ENCODE measurements at regions not wholly inside any gene's neighbourhood (a gene's known extent, or its start where the extent isn't known, plus 50 kb on each side); places are given as distances from the start of the nearest gene placed in this dataset.

DNA sequence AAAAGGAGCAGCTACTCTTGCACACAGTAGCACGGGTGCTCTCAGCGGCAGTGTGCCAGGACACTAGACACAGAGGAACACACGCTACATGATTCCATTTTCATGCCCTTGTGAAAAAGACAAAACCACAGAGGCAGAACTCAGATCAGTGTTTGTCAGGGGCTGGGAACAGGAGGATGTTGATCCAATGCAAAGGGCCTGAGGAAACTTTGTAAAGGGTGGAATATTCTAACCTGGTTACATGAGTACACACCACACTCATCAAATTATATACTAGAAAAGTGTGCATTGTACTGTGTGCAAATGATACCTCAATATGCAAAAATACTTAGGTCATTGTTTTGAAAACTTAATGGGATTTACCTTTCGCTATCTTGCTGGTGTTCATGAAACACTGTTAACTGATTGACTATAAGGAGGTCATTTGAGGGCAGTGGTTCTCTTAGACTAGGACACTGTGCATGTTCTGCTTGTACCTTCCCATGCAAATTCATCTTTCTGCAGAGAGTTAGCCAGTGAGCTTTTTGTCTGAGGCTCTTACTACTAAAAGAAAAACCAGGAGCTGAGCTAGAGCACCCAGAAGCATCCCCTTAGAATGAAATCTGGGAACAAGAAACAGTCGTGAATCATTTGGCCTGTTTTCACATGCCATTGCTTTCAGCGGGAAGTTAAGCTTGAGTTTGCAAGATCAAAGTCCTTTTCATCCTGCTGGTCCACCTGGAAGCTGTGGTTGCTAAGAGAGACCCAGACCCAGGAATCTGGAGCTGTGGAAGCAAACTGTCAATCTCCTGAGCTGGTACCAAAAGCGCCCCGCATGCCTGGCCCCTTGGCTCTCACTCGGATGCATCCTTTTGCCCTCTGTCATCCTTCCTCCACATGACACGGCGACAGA, 204.8 kb downstream of the TTLL2 start:
- H3K27ac ChIP-seq: no peak overlapping the region
- no peak for DNase-seq
- no peaks in the 10 kb centered on the region for H3K36me3 ChIP-seq
- WGBS, 2 donors: 74 to 78% methylated on average over 8 to 9 of the region's 11 CpGs
- no peaks in the 10 kb centered on the region for H3K9me3 ChIP-seq
- TF ChIP-seq, protein P1, sequence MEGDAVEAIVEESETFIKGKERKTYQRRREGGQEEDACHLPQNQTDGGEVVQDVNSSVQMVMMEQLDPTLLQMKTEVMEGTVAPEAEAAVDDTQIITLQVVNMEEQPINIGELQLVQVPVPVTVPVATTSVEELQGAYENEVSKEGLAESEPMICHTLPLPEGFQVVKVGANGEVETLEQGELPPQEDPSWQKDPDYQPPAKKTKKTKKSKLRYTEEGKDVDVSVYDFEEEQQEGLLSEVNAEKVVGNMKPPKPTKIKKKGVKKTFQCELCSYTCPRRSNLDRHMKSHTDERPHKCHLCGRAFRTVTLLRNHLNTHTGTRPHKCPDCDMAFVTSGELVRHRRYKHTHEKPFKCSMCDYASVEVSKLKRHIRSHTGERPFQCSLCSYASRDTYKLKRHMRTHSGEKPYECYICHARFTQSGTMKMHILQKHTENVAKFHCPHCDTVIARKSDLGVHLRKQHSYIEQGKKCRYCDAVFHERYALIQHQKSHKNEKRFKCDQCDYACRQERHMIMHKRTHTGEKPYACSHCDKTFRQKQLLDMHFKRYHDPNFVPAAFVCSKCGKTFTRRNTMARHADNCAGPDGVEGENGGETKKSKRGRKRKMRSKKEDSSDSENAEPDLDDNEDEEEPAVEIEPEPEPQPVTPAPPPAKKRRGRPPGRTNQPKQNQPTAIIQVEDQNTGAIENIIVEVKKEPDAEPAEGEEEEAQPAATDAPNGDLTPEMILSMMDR (IDR thresholded peaks at IDR 0.05): no peak
- TF ChIP-seq POLR2A (IDR thresholded peaks at IDR 0.05): no peak
- intact Hi-C loops (cut with DNase I): no loop called here
- H3K4me1 ChIP-seq: no peaks in the 10 kb centered on the region
- H3K4me3 ChIP-seq: no peak overlapping the region
- H3K27me3 ChIP-seq: peaks cover 0 to 19% (median 0%) of the 10 kb centered on the region in 4 donors

GRCh38 chr6:167530951-167531350, 206.1 kb downstream of the TTLL2 start:
- DNase-seq: no peak
- TF ChIP-seq, protein P1 (IDR thresholded peaks at IDR 0.05): no peak
- TF ChIP-seq POLR2A (IDR thresholded peaks at IDR 0.05): no peak

GRCh38 chr6:167532410-167533288, 207.8 kb downstream of the TTLL2 start:
- Histone ChIP-seq H3K27me3 (peaks cover 0 to 19% (median 0%) of the 10 kb centered on the region in 4 donors), H3K4me3 (no peak overlapping the region), H3K27ac (no peak overlapping the region), H3K9me3 (no peaks in the 10 kb centered on the region), H3K4me1 (no peaks in the 10 kb centered on the region), H3K36me3 (no peaks in the 10 kb centered on the region)
- intact Hi-C loops (cut with DNase I): no loop called here
- TF ChIP-seq, protein P1 (IDR thresholded peaks at IDR 0.05): no peak
- no peak for TF ChIP-seq POLR2A (IDR thresholded peaks at IDR 0.05)
- DNase-seq: no peak
- WGBS, 2 donors: 79 to 81% methylated on average over 15 to 17 of the region's 17 CpGs

More at GRCh38 chr6:167530951-167531350, 206.1 kb downstream of the TTLL2 start:
- Histone ChIP-seq H3K27me3 (peaks cover 0 to 19% (median 0%) of the 10 kb centered on the region in 4 donors), H3K27ac (no peak overlapping the region), H3K4me3 (no peak overlapping the region), H3K9me3 (no peaks in the 10 kb centered on the region), H3K4me1 (no peaks in the 10 kb centered on the region), H3K36me3 (no peaks in the 10 kb centered on the region)
- 79 to 80% methylated on average over 5 to 9 of the region's 16 CpGs for WGBS, 2 donors
- intact Hi-C loops (cut with DNase I): no loop called here

- no peak overlapping the region for H3K27ac ChIP-seq
- no peak for TF ChIP-seq POLR2A (IDR thresholded peaks at IDR 0.05)
- TF ChIP-seq, protein P1 (IDR thresholded peaks at IDR 0.05): no peak
- intact Hi-C loops (cut with DNase I): no loop called here
- no peaks in the 10 kb centered on the region for H3K36me3 ChIP-seq
- DNase-seq: no peak
- no peaks in the 10 kb centered on the region for H3K9me3 ChIP-seq
- peaks cover 0 to 13% (median 0%) of the 10 kb centered on the region in 4 donors for H3K27me3 ChIP-seq
- WGBS, 2 donors: 41 to 54% methylated on average over 5 of the region's 5 CpGs
- no peaks in the 10 kb centered on the region for H3K4me1 ChIP-seq
- H3K4me3 ChIP-seq: no peak overlapping the region
Measured at GRCh38 chr6:167533851-167534250, 209.0 kb downstream of the TTLL2 start.

GRCh38 chr6:167537816-167538215, 212.9 kb downstream of the TTLL2 start:
- TF ChIP-seq, protein P1 (IDR thresholded peaks at IDR 0.05): no peak
- TF ChIP-seq POLR2A (IDR thresholded peaks at IDR 0.05): no peak
- 52 to 79% methylated on average over 2 of the region's 2 CpGs for WGBS, 2 donors

More at GRCh38 chr6:167537816-167538215, 212.9 kb downstream of the TTLL2 start:
- Histone ChIP-seq H3K27me3 (no peaks in the 10 kb centered on the region), H3K36me3 (no peaks in the 10 kb centered on the region), H3K9me3 (no peaks in the 10 kb centered on the region), H3K4me3 (no peak overlapping the region), H3K4me1 (no peaks in the 10 kb centered on the region), H3K27ac (no peak overlapping the region)
- intact Hi-C loops (cut with DNase I): no loop called here
- no peak for DNase-seq
